Suprapubic skin (tissue), 4 donors: ENCODE measurements at regions not wholly inside any gene's neighbourhood (a gene's known extent, or its start where the extent isn't known, plus 50 kb on each side); places are given as distances from the start of the nearest gene placed in this dataset.
"Not testable (repeated sequence)": the region's sequence is repeated elsewhere in the genome, so short reads cannot be mapped to it uniquely, and the experiment has no call there.

ENCODE experiments used
- DNase-seq, 2 donors: peaks; one replicate each; pipeline ENCODE4 v3.0.0-alpha.2; 2019; ENCODE audit warnings: low spot score in 2 of 2
- H3K27ac ChIP-seq: fragments of 200-600 bp; sonication (generic); one replicate; pipeline ENCODE4 v1.5.1; 2019
- H3K27me3 ChIP-seq: fragments of 200-600 bp; sonication (generic); one replicate; pipeline ENCODE4 v1.5.1; 2019
- H3K36me3 ChIP-seq: fragments of 200-600 bp; sonication (generic); one replicate; pipeline ENCODE4 v1.5.1; 2019
- H3K4me1 ChIP-seq: fragments of 200-600 bp; sonication (generic); one replicate; pipeline ENCODE4 v1.5.1; 2019
- H3K4me3 ChIP-seq: fragments of 200-600 bp; sonication (generic); one replicate; pipeline ENCODE4 v1.5.1; 2019; ENCODE audit warnings: mild to moderate bottlenecking
- H3K9me3 ChIP-seq: fragments of 200-600 bp; sonication (generic); one replicate; pipeline ENCODE4 v1.5.1; 2019
- CTCF ChIP-seq, 2 donors: fragments of 200-600 bp in 1 of 2; fragments of 450-650 bp in 1 of 2; sonication (generic) in 1 of 2; IDR thresholded peaks; one replicate each; pipeline ENCODE4 v1.5.1; 2016 to 2019; ENCODE audit warnings: antibody characterized with exemption in 2 of 2, mild to moderate bottlenecking in 1 of 2, moderate library complexity in 1 of 2
- EP300 ChIP-seq: sonication (generic); formaldehyde crosslinking; IDR thresholded peaks from one replicate; pipeline ENCODE4 v1.6.1; 2017; ENCODE audit warnings: antibody characterized with exemption
- POLR2A ChIP-seq, 2 donors: fragments of 450-650 bp; IDR thresholded peaks; one replicate each; pipeline ENCODE4 v1.6.1; 2017; ENCODE audit warnings: antibody characterized with exemption in 2 of 2, mild to moderate bottlenecking in 2 of 2, moderate library complexity in 2 of 2
- POLR2AphosphoS5 ChIP-seq, 3 donors: sonication (generic); formaldehyde crosslinking; IDR thresholded peaks; one replicate each; pipeline ENCODE4 v1.6.1; 2017; ENCODE audit warnings: antibody characterized with exemption in 3 of 3
- WGBS: methylation state at CpG from one replicate; pipeline ENCODE4 v1.1.5; 2018; 5-methylcytosine and 5-hydroxymethylcytosine counted together

GRCh38 chr1:185388815-185389214, 71.8 kb upstream of the IVNS1ABP start:
- no peaks in the 10 kb centered on the region for H3K9me3 ChIP-seq
- H3K4me3 ChIP-seq = no peak overlapping the region
- TF ChIP-seq EP300 (no peak), CTCF (IDR thresholded peaks at IDR 0.05) (no peak), POLR2AphosphoS5 (IDR thresholded peaks at IDR 0.05) (no peak), POLR2A (IDR thresholded peaks at IDR 0.05) (no peak)
- no peaks in the 10 kb centered on the region for H3K4me1 ChIP-seq
- no peak for DNase-seq
- H3K27ac ChIP-seq = no peak overlapping the region
- H3K27me3 ChIP-seq = no peaks in the 10 kb centered on the region
- H3K36me3 ChIP-seq = no peaks in the 10 kb centered on the region

GRCh38 chr1:185388346-185388745, 71.3 kb upstream of the IVNS1ABP start:
- H3K9me3 ChIP-seq = no peaks in the 10 kb centered on the region
- H3K4me1 ChIP-seq = no peaks in the 10 kb centered on the region
- H3K27me3 ChIP-seq = no peaks in the 10 kb centered on the region
- no peaks in the 10 kb centered on the region for H3K36me3 ChIP-seq
- TF ChIP-seq EP300 (no peak), POLR2A (IDR thresholded peaks at IDR 0.05) (no peak), CTCF (IDR thresholded peaks at IDR 0.05) (no peak), POLR2AphosphoS5 (IDR thresholded peaks at IDR 0.05) (no peak)
- no peak overlapping the region for H3K4me3 ChIP-seq
- H3K27ac ChIP-seq = no peak overlapping the region
- DNase-seq = no peak

- DNase-seq = no peak
- Histone ChIP-seq H3K4me3 (no peak overlapping the region), H3K36me3 (no peaks in the 10 kb centered on the region), H3K4me1 (no peaks in the 10 kb centered on the region), H3K27me3 (no peaks in the 10 kb centered on the region), H3K9me3 (no peaks in the 10 kb centered on the region), H3K27ac (no peak overlapping the region)
- 83% methylated on average over 2 of the region's 2 CpGs for WGBS
- no peak for TF ChIP-seq POLR2A (IDR thresholded peaks at IDR 0.05)
- TF ChIP-seq EP300 = no peak
- TF ChIP-seq CTCF (IDR thresholded peaks at IDR 0.05) = no peak
- TF ChIP-seq POLR2AphosphoS5 (IDR thresholded peaks at IDR 0.05) = no peak
These were observed 68.9 kb upstream of the IVNS1ABP start for GRCh38 chr1:185385991-185386390.

GRCh38 chr1:185383805-185384204, 66.8 kb upstream of the IVNS1ABP start:
- 84% methylated on average over 6 of the region's 6 CpGs for WGBS
- not testable (repeated sequence) for H3K4me1 ChIP-seq, H3K27me3 ChIP-seq, DNase-seq, H3K27ac ChIP-seq, H3K36me3 ChIP-seq, H3K4me3 ChIP-seq, H3K9me3 ChIP-seq

- DNase-seq = no peak
- 92% methylated on average over 3 of the region's 3 CpGs for WGBS
- Histone ChIP-seq H3K27ac (no peak overlapping the region), H3K4me3 (no peak overlapping the region), H3K27me3 (no peaks in the 10 kb centered on the region), H3K4me1 (no peaks in the 10 kb centered on the region), H3K9me3 (no peaks in the 10 kb centered on the region), H3K36me3 (no peaks in the 10 kb centered on the region)
- no peak for TF ChIP-seq POLR2A (IDR thresholded peaks at IDR 0.05)
- TF ChIP-seq CTCF (IDR thresholded peaks at IDR 0.05) = no peak
- TF ChIP-seq EP300 = no peak
- TF ChIP-seq POLR2AphosphoS5 (IDR thresholded peaks at IDR 0.05) = no peak
These were observed 60.8 kb upstream of the IVNS1ABP start for GRCh38 chr1:185377831-185378230.

- Histone ChIP-seq H3K27me3 (no peaks in the 10 kb centered on the region), H3K4me3 (no peak overlapping the region), H3K36me3 (no peaks in the 10 kb centered on the region), H3K4me1 (no peaks in the 10 kb centered on the region), H3K27ac (no peak overlapping the region), H3K9me3 (no peaks in the 10 kb centered on the region)
- 80% methylated on average over 7 of the region's 7 CpGs for WGBS
- TF ChIP-seq CTCF (IDR thresholded peaks at IDR 0.05) (no peak), POLR2A (IDR thresholded peaks at IDR 0.05) (no peak), EP300 (no peak), POLR2AphosphoS5 (IDR thresholded peaks at IDR 0.05) (no peak)
- DNase-seq = no peak
These were observed 60.0 kb upstream of the IVNS1ABP start for GRCh38 chr1:185376840-185377635.
